AG08396 (cell line): ENCODE measurements at regions not wholly inside any gene's neighbourhood (a gene's known extent, or its start where the extent isn't known, plus 50 kb on each side); places are given as distances from the start of the nearest gene placed in this dataset.
"Not testable (repeated sequence)": the region's sequence is repeated elsewhere in the genome, so short reads cannot be mapped to it uniquely, and the experiment has no call there.

ENCODE experiments used
- DNase-seq: peaks from one replicate; pipeline ENCODE4 v3.0.0; 2012; ENCODE audit warnings: low spot score, mixed read lengths

DNA sequence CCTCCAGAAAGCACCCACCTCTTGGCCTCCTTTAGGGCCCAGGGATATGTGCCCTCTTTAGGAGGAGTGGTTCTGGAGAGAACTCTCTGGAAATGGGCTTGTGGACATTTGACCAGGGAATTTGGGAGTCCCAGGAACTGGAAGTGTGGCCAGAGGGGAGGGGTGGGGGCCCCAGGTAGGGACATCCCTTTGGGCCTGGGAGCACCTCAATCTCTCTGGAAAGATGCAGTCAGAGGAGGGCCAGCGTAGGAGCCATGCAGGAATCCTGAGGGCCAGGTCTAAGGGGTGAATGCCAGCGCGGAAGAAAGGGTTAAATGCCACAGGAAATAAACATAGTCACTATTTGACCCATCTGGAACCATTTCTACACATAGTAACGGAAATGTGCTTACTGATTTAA, 50.3 kb upstream of the ITGA11 start:
- DNase-seq = no peak

- no peak for DNase-seq
These were observed 51.2 kb upstream of the ITGA11 start for GRCh38 chr15:68483165-68483564.

DNA sequence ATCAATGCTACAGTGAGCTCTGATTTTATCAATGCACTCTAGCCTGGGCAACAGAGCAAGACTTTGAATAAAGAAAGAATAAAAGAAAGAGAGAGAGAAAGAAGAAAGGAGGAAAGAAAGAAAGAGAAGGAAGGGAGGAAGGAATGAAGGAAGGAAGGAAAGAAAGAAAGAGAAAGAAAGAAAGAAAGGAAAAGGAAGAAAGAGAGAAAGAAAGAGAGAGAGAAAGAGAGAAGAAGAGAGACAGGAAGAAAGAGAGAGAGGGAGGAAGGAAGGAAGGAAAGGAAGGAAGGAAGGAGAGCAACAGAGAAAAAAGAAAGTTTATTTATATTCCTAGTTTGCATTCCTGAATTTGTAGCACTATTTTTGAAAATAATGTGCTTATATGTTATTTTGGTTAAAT, 52.3 kb upstream of the ITGA11 start:
- DNase-seq = no peak

- peak; percentile 51 for DNase-seq
These were observed 52.9 kb upstream of the ITGA11 start for GRCh38 chr15:68484696-68485400.

DNA sequence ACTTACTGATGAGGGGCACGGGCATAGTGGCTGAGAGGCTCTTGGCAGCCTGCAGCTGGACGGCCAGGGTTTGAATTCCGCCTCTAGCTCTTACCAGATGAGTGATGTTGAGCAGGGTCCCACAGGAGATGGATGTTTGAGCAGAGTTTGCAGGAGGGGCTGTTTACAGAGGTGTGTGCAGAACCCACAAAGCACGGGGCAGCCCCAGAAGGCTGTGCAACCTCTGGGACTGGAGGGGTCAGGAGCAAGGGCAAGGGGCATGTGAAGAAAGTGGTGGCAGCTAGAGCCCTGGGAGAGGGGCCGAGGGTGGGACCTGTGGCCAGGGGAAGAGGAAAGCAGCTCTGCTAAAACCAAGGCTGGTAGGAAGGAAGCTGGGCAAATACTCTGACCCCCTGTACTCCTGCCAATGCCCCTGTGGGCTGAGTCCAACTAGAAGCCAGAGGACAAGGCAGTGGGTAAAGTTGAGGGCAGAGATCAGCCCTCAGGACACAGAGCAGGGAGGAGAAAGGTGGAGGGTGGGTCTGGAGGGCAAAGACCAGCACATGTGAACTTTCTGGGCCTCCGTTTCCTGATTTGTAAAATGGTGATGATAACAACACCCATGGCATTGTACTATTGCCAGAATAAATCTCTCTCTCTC, 53.9 kb upstream of the ITGA11 start:
- no peak for DNase-seq

DNA sequence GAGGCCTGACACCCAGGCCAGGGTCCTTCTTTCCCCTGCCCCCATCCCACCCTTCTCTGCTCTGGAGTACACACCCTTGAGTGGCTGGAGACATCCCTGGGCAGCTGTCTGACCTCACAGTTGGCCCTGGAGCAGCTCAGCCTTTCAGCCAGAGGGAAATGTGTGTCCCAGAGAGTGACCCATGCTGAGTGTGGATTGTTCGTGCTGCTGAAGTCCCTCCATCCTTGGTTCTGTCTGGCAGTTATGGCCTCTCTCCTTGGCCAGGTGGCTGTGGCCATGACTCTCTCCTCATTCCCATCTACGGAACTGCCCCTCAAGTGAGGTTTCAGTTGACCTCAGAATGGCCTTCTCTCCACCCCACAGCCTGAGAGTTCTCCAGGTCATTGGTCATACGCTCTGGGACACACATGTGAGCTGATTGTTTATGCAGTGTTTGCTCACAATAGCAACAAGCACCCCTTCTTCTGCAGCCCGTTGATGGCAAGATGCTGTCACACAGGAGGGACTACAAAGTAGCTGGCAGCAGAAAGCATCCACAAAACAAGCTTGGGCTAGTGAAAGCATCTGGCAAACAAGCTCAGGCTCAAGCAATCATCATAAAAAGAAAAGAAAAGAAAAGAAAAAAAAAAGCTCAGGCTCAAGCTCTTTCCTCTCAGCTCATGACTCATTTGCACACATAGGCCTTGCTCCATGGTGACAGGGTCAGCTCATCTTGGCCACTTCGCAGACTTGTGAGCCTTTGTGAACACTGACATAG, 55.3 kb upstream of the ITGA11 start:
- DNase-seq = peak; percentile 34

- DNase-seq = no peak
These were observed 56.3 kb upstream of the ITGA11 start for GRCh38 chr15:68488290-68488689.

DNA sequence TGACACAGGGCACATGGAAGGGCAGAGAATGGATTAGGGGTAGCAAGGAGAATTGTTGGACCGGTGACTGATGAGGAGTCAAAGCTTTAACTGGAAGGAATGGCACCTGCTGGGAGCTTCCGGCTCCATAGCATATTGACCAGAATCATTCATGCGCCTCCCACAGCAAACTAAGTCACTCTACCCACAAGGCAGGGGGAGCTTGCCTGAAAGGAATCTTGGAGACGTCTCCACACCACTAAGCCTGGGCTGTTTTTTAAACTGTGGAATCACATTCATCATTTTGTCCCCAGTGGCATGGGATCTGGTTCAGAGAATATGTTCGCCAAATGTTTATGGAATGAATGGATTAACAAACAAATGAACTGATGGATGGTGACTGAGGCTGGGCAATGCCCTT, 57.0 kb upstream of the ITGA11 start:
- no peak for DNase-seq

- no peak for DNase-seq
These were observed 57.5 kb upstream of the ITGA11 start for GRCh38 chr15:68489421-68489820.

GRCh38 chr15:68491415-68492106, 59.6 kb upstream of the ITGA11 start:
- no peak for DNase-seq

DNA sequence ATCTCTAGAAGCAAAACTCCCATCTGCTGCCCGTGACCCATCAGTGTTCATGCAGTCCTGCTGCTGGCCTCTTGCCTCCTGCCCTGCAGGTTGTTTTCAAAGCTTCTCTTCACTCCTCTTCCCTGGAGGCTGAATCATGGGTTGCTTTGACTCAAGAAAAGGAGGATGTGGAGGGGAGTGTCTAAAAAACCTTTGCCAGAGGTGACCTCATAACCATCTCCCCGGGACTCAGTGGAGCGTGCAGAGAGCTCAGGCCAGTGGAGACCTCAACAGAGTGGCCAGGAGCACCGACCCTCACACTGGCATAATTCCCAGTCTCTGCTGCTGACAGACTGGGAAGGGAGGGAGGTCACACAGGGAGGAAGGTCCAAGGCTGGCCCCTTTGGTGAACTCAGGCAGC, 60.9 kb upstream of the ITGA11 start:
- no peak for DNase-seq

- DNase-seq = no peak
These were observed 61.7 kb upstream of the ITGA11 start for GRCh38 chr15:68493629-68494028.

DNA sequence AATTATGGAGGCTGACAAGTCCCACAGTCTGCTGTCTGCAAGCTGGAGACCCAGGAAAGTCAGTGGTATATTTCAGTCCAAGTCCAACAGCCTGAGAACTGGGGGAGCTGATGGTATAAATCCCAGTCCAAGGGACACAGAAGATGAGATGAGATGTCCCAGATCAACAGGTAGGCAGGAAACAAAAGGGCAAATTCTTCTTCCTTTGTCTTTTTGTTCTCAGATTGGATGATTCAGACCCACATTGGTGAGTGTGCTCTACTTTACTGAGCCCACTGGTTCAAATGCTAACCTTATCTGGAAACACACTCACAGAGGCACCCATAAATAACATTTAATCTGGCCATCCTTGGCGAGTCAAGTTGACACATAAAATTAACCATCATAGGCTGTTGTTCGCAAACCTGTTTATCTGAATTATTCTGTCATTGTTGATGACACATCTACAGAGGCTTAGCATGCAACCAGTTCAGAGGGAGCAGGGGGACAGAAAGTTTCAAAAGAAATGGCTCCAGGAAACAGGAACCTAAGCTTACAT, 62.7 kb upstream of the ITGA11 start:
- no peak for DNase-seq

- no peak for DNase-seq
These were observed 63.4 kb upstream of the ITGA11 start for GRCh38 chr15:68495221-68495950.

- DNase-seq = no peak
These were observed 64.2 kb upstream of the ITGA11 start for GRCh38 chr15:68495981-68496705.

GRCh38 chr15:68496751-68497150, 64.8 kb upstream of the ITGA11 start:
- DNase-seq = not testable (repeated sequence)

- DNase-seq = no peak
These were observed 65.4 kb upstream of the ITGA11 start for GRCh38 chr15:68497206-68497910.

- no peak for DNase-seq
These were observed 66.1 kb upstream of the ITGA11 start for GRCh38 chr15:68498076-68498475.

GRCh38 chr15:68499620-68500312, 67.8 kb upstream of the ITGA11 start:
- no peak for DNase-seq
